GM23248 (cell line): ENCODE measurements at regions not wholly inside any gene's neighbourhood (a gene's known extent, or its start where the extent isn't known, plus 50 kb on each side); places are given as distances from the start of the nearest gene placed in this dataset.
A peak's percentile ranks its signal among the peaks of the same experiment; 100 is the strongest.

ENCODE experiments used
- DNase-seq: peaks from one replicate; pipeline ENCODE4 v3.0.0-alpha.2; 2015
- H2AFZ ChIP-seq: fragments of 200-600 bp; sonication (generic); 2 replicates; pipeline ENCODE4 v1.6.1; 2016; ENCODE audit warnings: antibody characterized with exemption
- H3F3A ChIP-seq: fragments of 200-600 bp; sonication (generic); 2 replicates; pipeline ENCODE4 v1.6.1; 2016; ENCODE audit warnings: mild to moderate bottlenecking, antibody characterized with exemption, mixed run types; ENCODE audit not compliant: insufficient read depth
- H3K27ac ChIP-seq: fragments of 200-600 bp; sonication (generic); 2 replicates; pipeline ENCODE4 v1.5.1; 2016; ENCODE audit warnings: mild to moderate bottlenecking
- H3K27me3 ChIP-seq: fragments of 200-600 bp; sonication (generic); replicated peaks from 2 replicates; pipeline ENCODE4 v1.6.1; 2016; ENCODE audit warnings: mild to moderate bottlenecking; ENCODE audit not compliant: insufficient read depth
- H3K36me3 ChIP-seq: fragments of 200-600 bp; sonication (generic); 2 replicates; pipeline ENCODE4 v1.6.1; 2016; ENCODE audit warnings: low read depth, mild to moderate bottlenecking
- H3K4me1 ChIP-seq: fragments of 200-600 bp; sonication (generic); 2 replicates; pipeline ENCODE4 v1.6.1; 2016; ENCODE audit warnings: mild to moderate bottlenecking; ENCODE audit not compliant: insufficient read depth
- H3K4me2 ChIP-seq: fragments of 200-600 bp; sonication (generic); one replicate; pipeline ENCODE4 v1.6.1; 2016; ENCODE audit warnings: mild to moderate bottlenecking; ENCODE audit not compliant: unreplicated experiment
- H3K4me3 ChIP-seq: fragments of 200-600 bp; sonication (generic); 2 replicates; pipeline ENCODE4 v1.5.1; 2016; ENCODE audit warnings: mild to moderate bottlenecking
- H3K79me2 ChIP-seq: fragments of 200-600 bp; sonication (generic); 2 replicates; pipeline ENCODE4 v1.6.1; 2016; ENCODE audit warnings: mild to moderate bottlenecking; ENCODE audit not compliant: insufficient read depth
- H3K9ac ChIP-seq: fragments of 200-600 bp; sonication (generic); 2 replicates; pipeline ENCODE4 v1.6.1; 2016; ENCODE audit warnings: mild to moderate bottlenecking
- H3K9me2 ChIP-seq: fragments of 200-600 bp; sonication (generic); 2 replicates; pipeline ENCODE4 v1.6.1; 2016; ENCODE audit warnings: mixed run types, mild to moderate bottlenecking, moderate library complexity; ENCODE audit not compliant: insufficient read depth
- H3K9me3 ChIP-seq: fragments of 200-600 bp; sonication (generic); one replicate; pipeline ENCODE4 v1.6.1; 2017; ENCODE audit warnings: low read depth
- H4K20me1 ChIP-seq: fragments of 200-600 bp; sonication (generic); 2 replicates; pipeline ENCODE4 v1.6.0; 2016; ENCODE audit not compliant: insufficient read depth
- EZH2 ChIP-seq: fragments of 200-600 bp; sonication (generic); IDR thresholded peaks from 2 replicates; pipeline ENCODE4 v1.6.1; 2018; ENCODE audit warnings: antibody characterized with exemption, mild to moderate bottlenecking; ENCODE audit not compliant: insufficient read depth, poor library complexity, severe bottlenecking
- EZH2phosphoT487 ChIP-seq: fragments of 200-600 bp; sonication (generic); IDR thresholded peaks from 2 replicates; pipeline ENCODE4 v1.6.1; 2018; ENCODE audit warnings: antibody characterized with exemption, moderate library complexity, mild to moderate bottlenecking, low read depth; ENCODE audit not compliant: insufficient read depth
- WGBS, 2 experiments: methylation state at CpG; one replicate each; pipeline ENCODE4 v1.1.6; 2015 to 2017; ENCODE audit warnings: low lambda C conversion rate in 2 of 2, low coverage in 1 of 2; ENCODE audit errors: missing lambda C conversion rate in 2 of 2; 5-methylcytosine and 5-hydroxymethylcytosine counted together
- in situ Hi-C: fragments of 300-500 bp; cut with MboI; formaldehyde crosslinking; loops from 2 replicates; pipeline ENCODE4 v1.15.0; 2020

- no peaks in the 10 kb centered on the region for H4K20me1 ChIP-seq
- TF ChIP-seq EZH2, result no peak
- TF ChIP-seq EZH2phosphoT487, result no peak
- no peak overlapping the region for H2AFZ ChIP-seq
- no peaks in the 10 kb centered on the region for H3K27me3 ChIP-seq
- H3K9me3 ChIP-seq, result no peaks in the 10 kb centered on the region
- H3K9me2 ChIP-seq, result no peaks in the 10 kb centered on the region
- H3K4me2 ChIP-seq, result no peak overlapping the region
- H3K36me3 ChIP-seq, result no peaks in the 10 kb centered on the region
- no peak overlapping the region for H3K27ac ChIP-seq
- in situ Hi-C loops, result no loop called here
- H3K9ac ChIP-seq, result no peak overlapping the region
- WGBS, 2 experiments, result 36 to 50% methylated on average over 3 of the region's 3 CpGs
- DNase-seq, result no peak
- no peaks in the 10 kb centered on the region for H3F3A ChIP-seq
- no peak overlapping the region for H3K4me3 ChIP-seq
- H3K79me2 ChIP-seq, result no peaks in the 10 kb centered on the region
- no peaks in the 10 kb centered on the region for H3K4me1 ChIP-seq
Observed at GRCh38 chrY:15600565-15600964, 1076.2 kb downstream of the NLGN4Y start.

GRCh38 chrY:15624370-15624769 lies 1100.0 kb downstream of the NLGN4Y start:
- H3K4me2 ChIP-seq, result no peak overlapping the region
- H3K9me2 ChIP-seq, result no peaks in the 10 kb centered on the region
- no peaks in the 10 kb centered on the region for H3K79me2 ChIP-seq
- in situ Hi-C loops, result no loop called here
- H3K27me3 ChIP-seq, result no peaks in the 10 kb centered on the region
- H2AFZ ChIP-seq, result no peak overlapping the region
- H3K9ac ChIP-seq, result no peak overlapping the region
- H3F3A ChIP-seq, result no peaks in the 10 kb centered on the region
- TF ChIP-seq EZH2 (no peak), EZH2phosphoT487 (no peak)
- no peak for DNase-seq
- H3K36me3 ChIP-seq, result no peaks in the 10 kb centered on the region
- H3K9me3 ChIP-seq, result no peaks in the 10 kb centered on the region
- H3K4me1 ChIP-seq, result no peaks in the 10 kb centered on the region
- no peaks in the 10 kb centered on the region for H4K20me1 ChIP-seq
- no peak overlapping the region for H3K27ac ChIP-seq
- no peak overlapping the region for H3K4me3 ChIP-seq

DNA sequence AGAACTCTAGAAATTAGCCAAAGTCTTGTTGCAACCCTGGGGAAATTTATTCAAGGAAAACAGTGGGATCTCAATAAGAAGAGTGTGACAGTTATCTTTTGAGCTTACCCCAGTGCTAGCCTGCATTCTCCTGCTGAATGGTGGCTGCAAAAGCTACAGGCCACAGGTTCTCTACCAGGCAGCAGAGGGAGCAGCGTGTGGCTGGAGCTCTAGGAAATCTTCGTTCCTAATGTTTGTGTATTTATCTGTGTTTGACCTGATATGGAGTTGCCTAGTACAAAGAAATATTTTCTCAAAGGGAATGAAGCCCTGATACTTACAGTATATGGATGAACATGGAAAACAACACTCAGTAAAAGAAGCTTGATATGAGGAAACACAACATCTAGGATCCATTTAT lies 1100.6 kb downstream of the NLGN4Y start:
- WGBS, 2 experiments, result 2 to 19% methylated on average over 2 of the region's 2 CpGs
- Histone ChIP-seq H3K4me3 (no peak overlapping the region), H3K27ac (no peak overlapping the region), H3K4me1 (no peaks in the 10 kb centered on the region), H3K4me2 (no peak overlapping the region), H3K9me2 (no peaks in the 10 kb centered on the region), H4K20me1 (no peaks in the 10 kb centered on the region), H3K79me2 (no peaks in the 10 kb centered on the region), H3F3A (no peaks in the 10 kb centered on the region), H3K36me3 (no peaks in the 10 kb centered on the region), H3K9me3 (no peaks in the 10 kb centered on the region), H3K9ac (no peak overlapping the region), H2AFZ (no peak overlapping the region), H3K27me3 (no peaks in the 10 kb centered on the region)
- TF ChIP-seq EZH2phosphoT487 (no peak), EZH2 (no peak)
- in situ Hi-C loops, result no loop called here
- DNase-seq, result peak; percentile 4

DNA sequence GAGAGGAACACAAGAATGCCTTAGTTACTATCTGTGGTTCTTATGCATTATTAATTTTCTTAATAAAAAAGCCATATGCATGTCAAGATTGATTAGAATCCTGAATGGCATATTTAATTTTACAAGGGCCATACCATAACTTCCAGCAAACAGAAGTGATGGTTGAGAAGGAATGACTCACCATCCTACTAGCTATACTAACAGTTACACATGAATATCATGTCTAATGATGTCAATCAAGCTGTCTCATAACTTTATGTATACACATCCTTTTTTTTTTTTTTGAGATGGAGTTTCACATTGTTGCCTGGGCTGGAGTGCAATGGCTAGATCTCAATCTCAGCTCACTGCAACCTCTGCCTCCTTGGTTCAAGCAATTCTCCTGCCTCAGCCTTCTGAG lies 1123.9 kb downstream of the NLGN4Y start:
- Histone ChIP-seq H2AFZ (no peak overlapping the region), H3K4me2 (no peak overlapping the region), H3K4me1 (no peaks in the 10 kb centered on the region), H3K27ac (no peak overlapping the region), H4K20me1 (no peaks in the 10 kb centered on the region), H3K9ac (no peak overlapping the region), H3K9me2 (no peaks in the 10 kb centered on the region), H3K9me3 (no peaks in the 10 kb centered on the region), H3F3A (no peaks in the 10 kb centered on the region), H3K27me3 (no peaks in the 10 kb centered on the region), H3K4me3 (no peak overlapping the region), H3K36me3 (no peaks in the 10 kb centered on the region), H3K79me2 (no peaks in the 10 kb centered on the region)
- no peak for DNase-seq
- in situ Hi-C loops, result no loop called here
- TF ChIP-seq EZH2 (no peak), EZH2phosphoT487 (no peak)

GRCh38 chrY:15650056-15650455 lies 1125.7 kb downstream of the NLGN4Y start:
- H3K36me3 ChIP-seq, result no peaks in the 10 kb centered on the region
- no peaks in the 10 kb centered on the region for H3K9me2 ChIP-seq
- H3K4me2 ChIP-seq, result no peak overlapping the region
- TF ChIP-seq EZH2phosphoT487, result no peak
- no peak for TF ChIP-seq EZH2
- no peak overlapping the region for H3K27ac ChIP-seq
- no peaks in the 10 kb centered on the region for H4K20me1 ChIP-seq
- in situ Hi-C loops, result no loop called here
- no peaks in the 10 kb centered on the region for H3F3A ChIP-seq
- WGBS, 2 experiments, result 16 to 19% methylated on average over 2 of the region's 2 CpGs
- H3K4me3 ChIP-seq, result no peak overlapping the region
- H2AFZ ChIP-seq, result no peak overlapping the region
- H3K9ac ChIP-seq, result no peak overlapping the region
- H3K27me3 ChIP-seq, result no peaks in the 10 kb centered on the region
- no peaks in the 10 kb centered on the region for H3K9me3 ChIP-seq
- no peaks in the 10 kb centered on the region for H3K79me2 ChIP-seq
- no peaks in the 10 kb centered on the region for H3K4me1 ChIP-seq
- no peak for DNase-seq
